NCI-H82 treated with DMSO at 0.1 percent for 48 hours (cell line): ENCODE measurements at regions not wholly inside any gene's neighbourhood (a gene's known extent, or its start where the extent isn't known, plus 50 kb on each side); places are given as distances from the start of the nearest gene placed in this dataset.
"Not testable (repeated sequence)": the region's sequence is repeated elsewhere in the genome, so short reads cannot be mapped to it uniquely, and the experiment has no call there.

Source experiments
- DNase-seq: peaks from one replicate; lab custom pipeline; 2025; ENCODE audit not compliant: unreplicated experiment; lab: John Stamatoyannopoulos, UW

DNA sequence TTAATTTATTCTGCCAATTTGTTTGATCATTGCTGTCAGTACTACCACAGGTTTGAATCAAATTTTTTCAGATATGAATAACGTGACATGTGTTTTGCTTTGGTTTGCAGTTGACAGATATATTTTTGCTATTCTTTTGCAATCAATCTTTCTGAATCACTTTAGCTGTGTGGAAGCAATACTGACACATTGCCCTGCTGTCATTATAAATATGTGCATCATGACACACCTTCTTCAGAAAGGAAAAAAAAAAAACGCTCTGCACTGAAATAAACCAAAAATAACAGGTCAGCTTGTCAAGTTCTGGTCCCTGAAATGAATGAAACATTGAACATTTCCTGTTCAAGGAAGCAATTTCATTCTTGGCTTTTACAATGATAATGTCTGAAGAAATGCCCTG is 93.8 kb upstream of the FAM13C start:
- no peak for DNase-seq

DNA sequence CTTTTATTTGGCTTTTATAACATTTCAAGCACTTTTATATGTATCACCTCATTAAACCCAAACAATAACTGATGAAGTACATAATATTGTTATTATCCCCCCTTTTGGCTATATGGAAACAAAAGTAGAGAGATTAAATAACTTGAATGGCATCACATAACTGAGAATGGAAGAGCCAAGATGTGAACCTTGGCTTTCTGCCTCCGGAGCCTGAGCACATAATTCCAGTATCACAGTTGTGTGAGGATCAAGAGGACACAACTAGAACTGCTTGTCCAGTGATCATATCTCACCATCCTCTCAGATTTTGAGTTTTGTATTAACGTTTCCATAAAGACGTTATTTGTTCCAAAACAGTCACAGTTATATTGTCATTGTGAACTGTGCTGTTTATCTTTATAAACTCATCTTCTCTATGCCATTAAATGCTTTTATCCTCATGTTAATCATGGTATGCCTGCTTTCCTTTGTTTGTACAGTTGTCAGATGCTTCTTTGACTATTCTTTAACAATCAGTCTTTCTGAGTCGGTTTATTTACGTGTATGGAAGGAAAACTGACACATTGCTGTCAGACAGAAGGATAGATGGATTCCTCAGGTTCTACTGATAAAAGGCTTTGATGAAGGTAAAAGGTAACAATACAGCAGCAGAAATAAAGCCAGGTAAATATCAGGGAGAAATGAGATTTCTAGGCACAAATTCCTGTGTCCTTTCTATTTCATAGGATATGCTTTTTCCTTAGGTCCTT is 92.0 kb upstream of the FAM13C start:
- DNase-seq: no peak

DNA sequence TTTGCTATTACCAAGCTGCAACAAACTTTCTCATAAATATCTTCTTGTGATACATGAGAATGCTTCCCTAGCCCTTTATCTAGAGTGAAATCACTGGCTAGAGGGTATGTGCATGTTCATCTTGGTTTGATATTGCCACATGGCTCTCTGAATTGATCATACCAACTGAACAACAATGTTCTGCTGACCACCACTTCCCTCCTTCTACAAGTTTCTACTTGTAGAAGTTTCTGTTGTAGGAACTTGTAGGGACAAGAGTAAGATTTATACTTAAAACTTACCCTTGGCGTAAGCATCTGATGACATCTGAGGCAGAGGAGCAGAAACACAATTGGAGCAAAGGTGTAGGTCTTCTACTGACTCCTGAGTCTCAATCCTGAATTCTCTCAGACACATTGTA is 86.3 kb upstream of the FAM13C start:
- DNase-seq: no peak

DNA sequence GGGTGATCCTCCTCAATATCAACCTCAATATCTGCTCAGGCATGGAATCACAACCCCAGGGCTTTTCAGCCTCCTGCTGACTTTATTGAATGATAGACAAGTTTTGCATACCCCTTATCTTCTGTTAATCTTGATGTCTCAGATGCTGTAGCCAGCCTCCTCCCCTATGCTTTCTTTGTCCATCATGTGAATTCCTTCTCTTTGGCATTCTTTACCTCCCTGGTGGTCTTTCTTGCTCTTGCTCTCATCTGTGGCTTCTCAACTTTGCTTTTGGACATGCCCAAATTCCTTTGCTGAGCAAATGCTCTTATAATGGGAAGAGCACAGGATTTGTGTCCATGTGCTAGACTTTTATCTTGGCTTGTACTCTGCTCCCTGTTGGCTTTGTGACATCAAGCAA is 73.4 kb upstream of the FAM13C start:
- no peak for DNase-seq

DNA sequence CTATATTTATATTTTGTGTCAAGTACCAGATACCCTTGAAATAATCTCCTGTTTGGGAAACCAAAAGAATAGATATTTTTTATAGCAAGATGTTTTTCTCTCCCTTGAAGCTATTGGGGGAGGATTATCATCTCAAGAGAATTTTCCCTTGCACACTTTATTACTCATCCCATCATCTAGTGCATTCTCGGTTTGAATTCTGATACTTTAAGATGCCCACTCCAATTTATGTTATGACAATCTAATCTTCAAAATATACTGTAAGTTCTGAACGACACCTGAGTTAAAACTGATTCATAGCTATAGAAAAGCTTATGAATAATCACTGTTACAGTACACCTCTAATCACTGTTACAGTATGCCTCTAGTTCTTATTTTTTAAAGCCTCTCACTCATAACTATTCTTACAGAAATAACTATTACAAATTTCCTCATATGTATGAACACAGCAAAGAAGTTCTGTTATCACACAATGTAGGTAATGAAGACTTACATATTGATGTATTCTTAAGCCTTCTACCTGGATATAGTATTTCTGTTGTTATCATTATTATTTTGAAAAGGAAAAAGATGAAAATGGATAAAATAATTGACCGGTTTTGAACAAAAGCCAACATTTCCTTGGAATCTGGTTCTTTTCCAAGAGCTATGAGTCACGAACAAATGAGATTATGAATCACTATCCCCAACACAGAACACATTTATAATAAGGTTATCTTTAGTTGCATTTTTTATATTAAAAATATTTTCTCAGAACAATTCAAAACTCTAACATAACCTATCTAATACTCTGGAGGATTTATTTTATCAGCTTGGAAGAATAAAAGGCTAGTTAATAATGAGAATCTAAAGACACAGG is 72.3 kb upstream of the FAM13C start:
- DNase-seq: no peak

DNA sequence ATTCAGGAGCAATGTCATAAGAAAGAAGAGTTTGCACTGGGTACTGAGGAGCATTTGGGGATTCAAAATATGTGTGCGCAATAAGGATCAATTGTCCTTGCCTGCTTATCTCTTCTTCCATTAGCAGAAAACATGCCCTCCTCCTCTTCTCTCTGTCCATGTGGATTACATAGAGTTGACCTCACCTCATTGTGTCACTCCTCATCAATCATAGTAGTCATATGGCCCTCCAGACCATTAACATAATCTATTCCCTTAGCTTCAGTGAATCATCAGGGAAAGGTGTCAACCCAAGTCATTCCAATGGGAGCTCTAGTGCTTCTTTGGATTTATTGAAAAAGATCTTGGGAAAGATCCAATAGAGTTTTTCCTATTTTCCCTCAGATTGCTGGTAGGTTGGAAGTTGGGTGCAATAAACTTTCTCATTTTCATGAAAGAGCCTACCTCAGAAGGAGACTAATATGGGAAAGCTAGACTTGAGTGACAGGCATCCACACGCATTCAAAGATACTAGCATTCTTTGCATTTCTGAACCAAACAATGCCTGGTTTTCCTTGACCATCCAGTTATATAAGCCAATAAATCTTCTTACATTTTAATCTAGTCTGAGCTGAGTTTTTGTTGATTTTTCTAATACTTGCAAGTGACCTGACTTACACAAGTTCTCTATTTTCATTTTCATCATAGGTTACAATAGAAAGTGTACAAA is 71.5 kb upstream of the FAM13C start:
- DNase-seq: no peak

DNA sequence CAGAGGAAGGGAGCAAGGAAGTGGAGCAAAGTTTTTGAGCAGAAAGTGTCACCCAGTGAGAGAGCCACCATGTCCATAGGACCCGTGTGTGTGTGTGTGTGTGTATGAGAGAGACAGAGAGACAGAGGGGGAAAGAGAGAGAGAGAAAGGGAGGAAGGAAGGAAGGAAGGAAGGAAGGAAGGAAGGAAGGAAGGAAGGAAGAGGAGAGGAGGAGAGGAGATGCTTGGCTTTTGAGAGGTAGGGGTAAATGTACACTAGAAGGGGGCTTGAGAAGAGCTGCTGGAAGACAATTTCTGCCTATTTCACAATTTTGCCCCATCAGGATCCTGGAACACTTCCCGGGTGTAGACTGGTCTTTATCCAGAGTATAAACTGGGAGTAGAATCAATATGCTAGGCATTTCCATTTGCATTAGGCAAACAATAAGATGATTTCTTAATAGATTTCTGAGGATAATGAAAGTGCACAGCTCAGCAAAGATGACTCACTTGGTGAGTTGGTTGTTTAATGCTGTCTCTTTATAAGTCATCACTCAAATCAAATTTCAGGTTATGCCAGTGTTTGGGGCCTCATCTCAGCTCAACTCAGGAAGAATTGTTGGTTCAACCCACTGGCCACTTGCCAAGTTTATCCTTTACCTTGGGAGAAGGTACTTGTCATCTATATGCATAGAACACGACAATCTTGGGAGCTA is 70.0 kb upstream of the FAM13C start:
- no peak for DNase-seq

DNA sequence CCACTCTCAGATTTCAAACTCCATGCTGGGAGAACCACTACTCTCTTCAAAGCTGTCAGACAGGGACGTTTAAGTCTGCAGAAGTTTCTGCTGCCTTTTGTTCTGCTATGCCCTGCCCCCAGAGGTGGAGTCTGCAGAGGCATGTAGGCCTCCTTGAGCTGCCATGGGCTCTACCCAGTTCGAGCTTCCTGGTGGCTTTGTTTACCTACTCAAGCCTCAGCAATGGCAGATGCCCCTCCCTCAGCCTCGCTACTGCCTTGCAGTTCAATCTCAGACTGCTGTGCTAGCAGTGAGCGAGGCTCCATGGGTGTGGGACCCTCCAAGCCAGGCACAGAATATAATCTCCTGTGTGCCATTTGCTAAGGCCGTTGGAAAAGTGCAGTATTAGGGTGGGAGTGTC is 51.4 kb upstream of the FAM13C start:
- DNase-seq: not testable (repeated sequence)
